Caki2 (cell line): ENCODE measurements at regions not wholly inside any gene's neighbourhood (a gene's known extent, or its start where the extent isn't known, plus 50 kb on each side); places are given as distances from the start of the nearest gene placed in this dataset.
"Not testable (repeated sequence)": the region's sequence is repeated elsewhere in the genome, so short reads cannot be mapped to it uniquely, and the experiment has no call there.

Experiments used
- DNase-seq: peaks from one replicate; pipeline ENCODE4 v3.0.0-alpha.2; 2015; ENCODE audit warnings: low read depth
- in situ Hi-C: cut with HindIII; loops from 2 replicates; pipeline ENCODE4 v1.10.0; 2016; ENCODE audit warnings: low sequenced_read_pairs, low pct_unique_long_range_greater_than_20kb, mixed read lengths

DNA sequence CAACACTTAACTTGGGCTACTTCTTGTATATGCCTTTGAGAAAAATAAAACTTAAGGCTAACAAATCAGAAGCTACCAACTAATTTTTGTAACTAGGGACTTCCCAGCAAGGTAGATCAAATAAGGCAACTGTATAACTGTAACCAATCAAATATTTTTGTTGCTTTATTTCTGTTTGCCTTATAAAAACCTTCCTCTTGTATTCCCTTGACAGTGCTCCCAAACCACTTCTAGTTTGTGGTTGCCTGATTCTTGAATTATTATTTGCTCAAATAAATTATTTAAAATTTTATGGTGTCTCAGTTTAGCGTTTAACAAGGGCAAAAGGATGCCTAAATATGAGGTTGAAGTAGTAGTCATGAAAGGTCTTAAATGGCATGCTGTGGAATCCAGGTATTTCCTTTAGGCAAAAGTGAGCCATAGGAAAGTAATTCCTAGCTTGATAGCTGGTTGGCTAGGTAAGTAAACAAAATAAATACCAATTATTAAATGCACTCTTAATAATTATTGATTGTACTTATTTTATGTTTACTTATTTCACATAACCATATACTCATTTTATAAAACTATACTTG, 632.6 kb downstream of the RPL10L start:
- in situ Hi-C loops: no loop called here
- no peak for DNase-seq

DNA sequence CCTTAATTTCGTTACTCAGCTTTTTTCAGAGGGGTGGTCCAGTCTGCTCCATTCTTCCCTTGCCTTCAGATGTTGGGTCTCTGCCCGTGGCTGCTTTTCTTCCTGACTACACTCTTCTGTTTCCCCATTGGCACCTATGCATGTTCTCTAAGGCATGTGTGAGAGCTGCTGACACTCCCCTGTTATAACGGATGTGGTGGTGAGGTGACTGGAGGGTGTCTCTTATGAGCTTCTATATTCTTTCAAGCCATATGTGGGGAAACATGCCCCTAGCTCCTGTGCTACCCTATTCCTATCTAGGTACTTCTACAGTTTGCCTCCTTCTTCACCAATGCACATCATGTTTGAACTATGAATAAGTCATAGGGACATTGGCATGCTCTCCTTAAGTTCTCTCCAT, 643.2 kb downstream of the RPL10L start:
- no peak for DNase-seq
- in situ Hi-C loops: no loop called here

DNA sequence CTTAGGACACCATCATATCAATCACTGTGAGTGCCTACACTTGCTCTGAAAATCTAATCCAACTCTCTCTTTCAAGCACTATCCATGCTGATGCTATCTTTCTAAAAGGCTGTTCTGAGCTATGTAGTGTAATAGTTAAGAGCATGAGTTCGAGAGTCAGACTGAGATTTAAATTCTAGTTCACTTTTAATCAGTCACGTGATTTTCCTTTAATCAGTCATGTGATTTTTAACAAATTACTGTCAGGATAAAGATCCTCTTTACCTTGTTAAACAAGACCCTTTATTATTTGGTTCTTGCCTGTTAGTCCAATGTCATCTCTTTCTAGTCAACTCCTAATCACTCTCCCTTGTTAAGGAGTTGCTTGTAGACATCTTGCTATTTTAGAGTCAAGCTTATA, 653.0 kb downstream of the RPL10L start:
- in situ Hi-C loops: no loop called here
- DNase-seq: no peak

DNA sequence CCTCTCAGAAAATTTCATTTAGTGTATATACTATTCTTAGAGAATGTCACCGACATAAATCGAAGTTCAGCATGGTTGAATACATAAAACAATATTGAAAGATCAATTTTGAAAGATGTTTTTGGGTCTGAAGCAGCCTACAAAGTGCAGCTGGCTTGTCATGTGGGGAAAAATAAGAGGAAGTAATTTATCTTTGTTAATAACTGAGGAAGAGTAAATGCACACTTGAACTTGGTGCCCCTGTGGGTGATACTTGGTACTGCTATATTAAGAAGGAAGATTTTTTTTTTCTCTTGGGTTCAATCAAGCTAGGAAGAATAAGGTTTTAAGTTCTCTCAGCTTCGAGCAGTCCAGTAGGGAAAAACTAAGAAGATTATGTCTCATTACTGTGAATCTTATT, 661.3 kb downstream of the RPL10L start:
- in situ Hi-C loops: no loop called here
- no peak for DNase-seq

DNA sequence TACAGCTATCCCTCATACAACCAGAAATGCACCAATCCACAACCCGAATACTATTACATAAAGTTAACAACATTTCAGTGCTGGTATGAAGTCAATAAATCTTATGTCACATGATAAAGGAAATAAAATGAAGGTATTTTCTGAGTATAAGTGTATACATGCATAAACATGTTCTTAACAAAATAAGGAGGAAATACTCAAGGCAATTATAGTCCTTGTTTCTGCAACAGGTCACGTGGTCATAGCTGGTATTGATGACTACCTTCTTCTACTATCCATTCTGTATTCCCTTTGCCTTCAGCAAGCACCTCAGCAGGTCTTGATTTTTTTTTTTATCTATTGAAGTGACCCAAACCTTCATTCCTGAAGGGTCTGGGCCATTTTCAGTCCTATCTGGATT, 675.6 kb downstream of the RPL10L start:
- DNase-seq: no peak
- in situ Hi-C loops: no loop called here

DNA sequence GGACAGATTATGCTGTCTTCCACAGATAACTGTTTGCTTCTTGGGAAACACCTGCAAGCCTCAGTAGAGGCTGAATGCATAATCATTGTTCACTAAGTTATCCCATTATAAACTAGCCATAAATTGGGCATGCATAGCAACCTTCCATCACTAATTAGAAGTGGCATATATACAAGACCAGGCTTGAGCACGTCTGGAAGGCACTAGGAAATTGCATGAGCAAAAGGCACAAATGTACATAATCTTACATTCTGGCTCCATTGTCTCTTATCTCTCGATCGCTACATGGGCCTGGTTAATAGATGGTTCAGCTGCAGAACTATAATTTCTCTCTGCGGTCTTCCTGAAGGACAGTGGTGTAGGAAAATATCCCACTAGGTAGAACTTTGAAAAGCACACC, 679.2 kb downstream of the RPL10L start:
- no peak for DNase-seq
- in situ Hi-C loops: no loop called here

DNA sequence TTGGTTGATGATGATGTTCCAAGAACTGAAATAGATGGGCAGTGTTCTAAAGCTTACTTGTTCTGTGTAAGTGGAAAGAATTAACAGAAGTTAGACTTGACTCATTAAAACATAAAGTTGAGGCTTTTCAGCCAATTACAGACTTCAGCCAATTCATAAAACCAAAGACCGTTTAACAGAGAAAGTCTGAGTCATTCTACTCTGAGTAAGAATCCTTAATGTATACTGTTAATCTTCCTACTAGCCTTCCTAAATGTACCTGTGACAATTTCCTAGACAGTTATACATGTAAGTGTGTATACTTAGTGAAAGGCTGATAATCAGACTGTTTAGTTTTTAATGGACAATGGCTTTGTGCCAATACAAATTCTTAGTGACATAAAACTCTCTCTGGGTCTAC, 681.0 kb downstream of the RPL10L start:
- no peak for DNase-seq
- in situ Hi-C loops: no loop called here

DNA sequence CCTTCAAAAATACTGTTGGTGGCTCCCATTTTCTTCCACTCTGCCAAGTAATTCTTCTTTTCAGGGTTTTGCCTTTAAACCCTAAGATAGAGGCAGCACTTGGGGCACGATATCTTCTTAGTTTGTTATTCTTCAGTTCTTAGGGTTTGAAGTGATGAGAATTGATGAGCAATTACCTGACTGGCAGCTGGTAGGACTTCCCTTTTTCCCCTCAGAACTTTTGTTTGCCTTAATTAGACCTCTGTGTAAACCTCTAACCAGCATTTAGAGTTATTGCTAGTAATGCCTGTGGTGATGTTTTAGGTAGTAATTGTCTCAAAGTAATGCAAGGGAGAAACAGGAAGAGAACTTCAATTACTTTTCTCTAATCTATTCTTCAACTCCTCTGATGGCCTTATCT, 683.5 kb downstream of the RPL10L start:
- DNase-seq: no peak
- in situ Hi-C loops: no loop called here

DNA sequence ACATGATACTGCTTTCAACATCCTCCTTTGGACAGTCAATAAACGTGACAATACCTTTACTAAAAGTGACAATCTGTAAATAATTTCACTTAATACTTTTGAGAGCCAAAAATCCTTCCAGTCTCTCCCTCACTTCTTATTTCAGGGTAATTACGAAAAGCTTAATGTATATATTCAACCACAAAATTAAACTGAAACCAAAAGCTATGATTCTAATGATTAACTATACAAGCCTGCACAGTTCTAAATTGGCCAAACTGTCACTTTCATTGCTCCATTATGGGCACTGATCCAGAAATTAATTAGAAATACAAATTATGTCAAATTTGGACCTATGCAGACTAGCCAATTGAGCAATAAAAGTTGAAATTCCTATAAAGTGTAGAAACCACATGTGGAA, 696.5 kb upstream of the MIS18BP1 start:
- in situ Hi-C loops: no loop called here
- no peak for DNase-seq

DNA sequence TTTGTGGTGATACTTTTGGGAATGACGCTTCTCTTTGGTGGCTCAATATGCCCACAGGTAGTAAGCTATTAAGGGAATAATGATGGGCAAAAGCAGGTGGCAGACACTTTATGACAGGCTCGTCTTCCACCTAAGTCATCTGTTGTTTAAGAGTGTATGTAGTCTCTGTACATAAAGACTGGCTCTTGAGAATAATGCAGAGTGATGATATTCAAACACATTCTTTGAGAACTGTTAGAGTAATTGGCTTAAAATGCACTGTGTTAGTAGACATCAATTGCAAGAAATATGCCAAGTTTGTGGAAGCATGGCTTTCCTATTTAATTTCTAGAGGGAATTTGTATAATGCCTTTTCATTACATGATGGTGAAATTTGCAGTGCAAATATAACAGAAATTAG, 694.8 kb upstream of the MIS18BP1 start:
- DNase-seq: no peak
- in situ Hi-C loops: no loop called here

DNA sequence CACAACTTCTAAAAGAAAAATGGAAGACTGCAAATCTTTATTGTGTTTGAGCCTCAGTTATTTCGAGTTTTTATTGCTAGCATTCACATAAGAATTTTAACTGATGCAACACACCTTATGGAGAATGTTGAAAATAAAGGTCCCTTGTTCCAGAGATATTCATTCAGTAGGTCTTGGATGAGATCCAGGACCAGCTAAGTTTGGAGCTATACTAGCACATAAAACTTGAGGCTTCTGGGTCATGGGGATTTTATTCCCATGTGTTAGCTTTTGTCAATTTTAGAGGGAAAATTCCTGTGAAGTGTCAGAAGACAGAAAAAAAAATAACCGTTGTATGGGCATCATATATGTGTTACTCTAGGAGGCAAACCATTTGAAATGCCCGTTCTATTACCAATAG, 693.2 kb upstream of the MIS18BP1 start:
- in situ Hi-C loops: no loop called here
- DNase-seq: no peak

DNA sequence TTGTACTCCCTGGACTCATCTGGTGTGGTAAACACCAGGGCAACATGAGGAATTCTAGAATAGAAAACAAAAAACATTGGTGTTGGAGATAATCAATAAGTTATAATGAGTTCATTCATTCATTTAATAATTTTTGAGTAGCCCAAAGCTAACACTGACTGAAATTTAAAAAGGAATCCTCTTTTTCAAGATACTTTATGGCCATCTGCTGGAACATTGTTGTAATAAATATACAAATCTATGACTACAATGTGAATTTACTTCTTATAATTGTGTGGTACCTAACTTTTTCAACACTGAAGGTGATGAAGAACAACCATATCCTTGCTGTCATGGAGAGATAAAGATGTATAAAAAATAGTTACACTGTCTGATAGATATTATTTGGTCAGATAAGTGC, 687.3 kb upstream of the MIS18BP1 start:
- DNase-seq: no peak
- in situ Hi-C loops: no loop called here

DNA sequence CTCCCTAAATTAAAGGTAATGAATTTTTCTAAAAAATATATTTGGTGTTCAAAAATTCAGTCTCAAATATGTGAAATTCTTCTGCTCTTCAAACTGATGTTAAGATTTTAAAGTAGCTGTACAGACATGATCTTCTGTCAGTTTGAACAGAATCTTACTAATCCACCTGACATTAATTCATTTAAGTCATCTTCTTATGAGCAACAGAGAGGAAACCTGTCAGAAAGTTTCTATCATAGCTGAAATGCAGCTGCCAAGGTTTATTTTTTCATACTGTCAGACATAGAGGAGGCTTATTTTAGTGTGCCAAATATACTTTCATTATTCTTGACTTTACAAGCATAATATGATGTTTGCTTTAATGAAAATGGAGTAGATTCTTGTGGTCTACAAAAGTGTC, 686.6 kb upstream of the MIS18BP1 start:
- DNase-seq: no peak
- in situ Hi-C loops: no loop called here

DNA sequence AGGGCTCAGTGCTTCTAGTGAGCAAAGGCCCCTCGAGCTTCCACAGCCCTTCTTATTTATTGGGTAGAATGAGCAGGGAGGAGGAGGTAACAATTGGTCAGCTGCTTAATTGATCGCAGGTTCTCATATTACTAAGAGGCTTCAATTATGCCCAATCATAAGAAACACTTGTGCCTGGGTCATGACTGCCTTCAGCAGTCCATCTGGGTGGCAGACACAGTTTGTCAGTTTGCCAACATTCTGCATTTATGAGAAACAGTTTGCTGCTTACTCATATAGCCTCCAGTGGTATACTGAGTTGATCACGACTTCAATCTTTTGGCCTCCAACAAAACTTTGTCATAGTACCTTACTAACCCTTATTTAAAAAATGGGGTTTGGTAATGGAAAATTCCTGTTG, 667.0 kb upstream of the MIS18BP1 start:
- in situ Hi-C loops: not testable (repeated sequence)

DNA sequence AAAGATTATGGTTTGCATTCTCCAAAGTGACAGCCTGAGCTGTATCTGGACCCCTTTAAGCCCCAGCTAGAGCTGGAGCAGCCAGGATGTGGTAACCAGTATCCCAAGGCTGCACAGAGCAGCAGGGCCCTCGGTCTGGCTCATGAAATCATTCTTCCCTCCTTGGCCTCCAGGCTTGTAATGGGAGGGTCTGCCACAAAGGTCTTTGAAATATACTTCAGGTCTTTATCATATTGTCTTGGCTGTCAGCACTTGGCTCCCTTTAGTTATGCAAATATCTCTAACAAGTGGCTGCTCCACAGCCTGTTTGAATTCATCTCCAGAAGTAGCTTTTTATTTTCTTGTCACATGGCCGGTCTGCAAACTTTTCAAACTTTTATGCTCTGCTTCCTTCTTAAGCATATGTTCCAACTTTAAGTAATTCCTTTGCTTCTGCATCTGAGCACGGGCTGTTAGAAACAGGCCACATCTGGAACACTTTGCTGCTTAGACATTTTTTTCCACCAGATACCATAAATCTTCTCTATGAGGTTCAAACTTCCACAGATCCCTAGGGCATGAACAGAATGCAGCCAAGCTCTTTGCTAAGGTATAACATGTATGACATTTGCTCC, 663.4 kb upstream of the MIS18BP1 start:
- DNase-seq: no peak
- in situ Hi-C loops: no loop called here

More for the DNA sequence above, 667.0 kb upstream of the MIS18BP1 start:
- DNase-seq: not testable (repeated sequence)

DNA sequence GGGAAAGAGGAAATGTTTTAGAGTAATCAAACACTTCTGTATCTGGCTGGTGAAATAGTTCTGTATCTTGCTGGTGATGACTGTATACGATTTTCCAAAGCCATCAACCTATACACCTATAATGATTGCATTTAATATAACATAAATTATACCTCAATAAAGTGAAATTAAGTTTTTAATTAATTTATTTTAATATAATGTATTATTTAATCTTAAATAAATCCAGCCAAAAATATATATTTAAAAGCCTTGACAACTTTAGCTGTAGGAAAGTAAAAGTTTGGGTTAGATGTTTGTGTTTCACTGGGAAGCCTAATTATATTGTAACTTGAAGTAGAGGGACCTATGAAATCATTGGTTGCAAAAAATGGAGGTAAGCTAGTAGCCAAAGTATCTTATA, 654.8 kb upstream of the MIS18BP1 start:
- no peak for DNase-seq
- in situ Hi-C loops: no loop called here

DNA sequence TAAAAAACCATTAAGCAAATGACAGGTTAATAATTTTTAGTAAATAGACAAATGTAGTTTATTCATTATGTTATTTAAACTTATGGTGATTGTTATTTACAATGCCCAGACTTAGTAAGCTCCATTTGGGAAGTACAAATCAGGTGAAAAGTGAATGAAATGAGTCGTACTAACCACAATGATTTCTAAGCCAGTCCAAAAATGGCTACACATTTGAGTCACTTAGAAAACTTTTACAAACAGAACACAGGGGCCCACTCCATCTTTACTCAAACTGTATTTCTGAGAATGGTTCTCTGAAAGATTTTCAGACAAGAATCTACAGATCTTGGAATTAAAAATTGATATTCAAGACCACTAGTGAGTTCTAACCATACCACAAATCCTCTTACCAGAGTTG, 653.3 kb upstream of the MIS18BP1 start:
- no peak for DNase-seq
- in situ Hi-C loops: no loop called here

DNA sequence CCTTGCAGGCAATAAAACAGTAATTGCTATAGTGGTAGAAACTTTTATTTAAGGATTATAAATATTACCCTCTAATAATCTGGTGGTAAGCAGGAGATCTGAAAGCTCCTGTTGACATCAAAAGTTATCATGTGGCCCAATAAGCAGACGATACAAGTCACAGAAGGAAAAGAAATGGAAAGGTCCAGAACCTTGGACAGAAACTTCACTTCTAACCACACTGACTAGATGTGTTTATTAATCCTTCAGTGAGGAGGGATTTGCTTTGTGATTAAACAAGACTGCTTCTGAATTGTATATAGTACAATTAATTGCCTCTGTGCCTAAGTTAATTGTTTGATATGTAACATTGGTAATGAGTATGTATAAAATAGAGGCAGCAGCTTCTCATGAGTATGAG, 652.7 kb upstream of the MIS18BP1 start:
- in situ Hi-C loops: no loop called here
- DNase-seq: no peak

DNA sequence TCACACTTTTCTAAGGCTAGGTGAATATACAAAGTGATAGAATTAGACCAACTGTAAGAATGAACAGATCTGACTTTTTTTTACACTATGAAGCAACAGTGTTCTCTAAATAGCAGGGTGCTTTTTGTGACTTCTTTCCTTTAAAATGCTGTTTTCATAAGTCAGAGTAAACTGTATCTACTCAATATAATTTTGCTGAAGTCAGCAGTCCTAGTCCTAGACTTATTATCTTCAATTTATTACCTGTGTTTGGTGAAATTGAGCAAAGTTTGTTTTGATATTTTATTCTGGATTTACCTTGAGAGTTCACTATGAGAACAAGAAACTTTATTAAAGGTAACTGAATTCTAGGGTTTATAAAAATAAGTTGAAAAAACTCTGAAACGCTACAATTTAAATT, 651.3 kb upstream of the MIS18BP1 start:
- in situ Hi-C loops: no loop called here
- no peak for DNase-seq

DNA sequence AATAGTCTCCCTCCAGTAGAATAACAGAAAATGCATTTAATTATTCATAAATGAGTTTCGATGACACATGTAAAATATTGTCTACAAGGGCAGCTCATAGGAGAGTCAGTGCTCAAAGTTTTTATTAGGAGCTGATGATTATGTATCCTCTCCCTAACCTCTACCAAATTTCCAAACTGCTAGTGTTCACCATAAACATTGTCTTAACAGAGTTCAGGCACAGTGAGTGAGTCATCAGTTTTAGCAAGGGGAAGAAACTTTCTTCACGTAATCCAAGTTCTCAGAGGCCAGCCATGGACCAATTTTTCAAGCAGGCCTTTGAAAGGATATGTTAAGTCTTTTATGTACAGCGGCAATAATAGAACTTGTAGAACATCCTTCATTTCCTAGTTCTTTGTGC, 649.2 kb upstream of the MIS18BP1 start:
- no peak for DNase-seq

DNA sequence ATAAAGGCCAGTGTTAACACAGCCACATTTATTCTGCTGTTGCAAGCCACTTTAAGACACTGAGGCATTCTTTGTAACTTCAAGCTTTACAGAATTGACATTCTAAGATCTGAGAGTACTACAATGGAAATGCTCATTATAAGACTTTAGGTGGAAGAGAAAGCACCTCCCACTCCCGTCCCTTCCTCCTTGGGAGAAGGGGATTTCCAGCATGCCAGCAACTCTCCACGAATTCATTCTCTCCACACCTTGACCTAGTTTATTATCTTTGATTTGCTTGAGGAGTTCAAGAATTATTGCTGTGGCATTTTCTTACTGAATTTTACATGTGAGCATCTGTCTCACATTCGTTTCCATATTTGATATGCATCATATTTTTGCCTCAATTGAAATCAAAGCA, 644.4 kb upstream of the MIS18BP1 start:
- DNase-seq: no peak
- in situ Hi-C loops: no loop called here

More for the DNA sequence above, 649.2 kb upstream of the MIS18BP1 start:
- in situ Hi-C loops: no loop called here
